T-cell (primary cell): ENCODE measurements at regions not wholly inside any gene's neighbourhood (a gene's known extent, or its start where the extent isn't known, plus 50 kb on each side); places are given as distances from the start of the nearest gene placed in this dataset.

ENCODE experiments used
- ATAC-seq, 4 experiments: fragments of 200-7000 bp in 3 of 4; fragments of 150-1000 bp in 1 of 4; cut with Tn5 transposase; replicated peaks in 1 of 4; 1 replicate in 3 of 4; 2 replicates in 1 of 4; pipeline ENCODE4 v1.10.0; 2021; ENCODE audit warnings: moderate library complexity in 3 of 4, mild to moderate bottlenecking in 2 of 4, moderate number of reproducible peaks in 1 of 4
- CTCF ChIA-PET, 2 donors: fragments of 300-600 bp; sonication (Branson Sonifier 250); formaldehyde crosslinking; loops; one replicate each; lab custom pipeline; 2022; ENCODE audit warnings: antibody characterized with exemption in 2 of 2; lab: Charles Lee
- POLR2A ChIA-PET, 2 donors: fragments of 300-600 bp; sonication (Branson Sonifier 250); formaldehyde crosslinking; loops; one replicate each; lab custom pipeline; 2022; ENCODE audit warnings: antibody characterized with exemption in 2 of 2; lab: Charles Lee
- DNase-seq, 35 experiments: peaks; one replicate each; pipeline versions ENCODE4 v3.0.0 to v3.0.0-alpha.2; 2013 to 2023
- H3K27ac ChIP-seq: one replicate; pipeline ENCODE4 v1.5.1; 2013; ENCODE audit warnings: low read length
- H3K27me3 ChIP-seq, 2 experiments: replicated peaks in 1 of 2; 1 replicate in 1 of 2; 2 replicates in 1 of 2; pipeline versions ENCODE4 v1.6.1 to v1.7.0; 2013; ENCODE audit warnings: low read length in 1 of 2, mixed read lengths in 1 of 2; ENCODE audit not compliant: control insufficient read depth in 2 of 2, insufficient read depth in 2 of 2; ENCODE audit errors: extremely low read depth in 1 of 2
- H3K36me3 ChIP-seq, 2 donors: 1 replicate in 1 of 2; 2 replicates in 1 of 2; pipeline versions ENCODE4 v1.6.1 to v1.7.0; 2013; ENCODE audit warnings: low read length in 1 of 2; ENCODE audit not compliant: control insufficient read depth in 2 of 2, insufficient read depth in 1 of 2; ENCODE audit errors: extremely low read depth in 1 of 2
- H3K4me1 ChIP-seq, 2 experiments: 1 replicate in 1 of 2; 2 replicates in 1 of 2; pipeline versions ENCODE4 v1.6.1 to v1.7.0; 2013; ENCODE audit warnings: low read length in 2 of 2, mixed read lengths in 1 of 2; ENCODE audit not compliant: insufficient read depth in 2 of 2, control insufficient read depth in 1 of 2; ENCODE audit errors: extremely low read depth in 1 of 2
- H3K4me3 ChIP-seq, 2 donors: 1 replicate in 1 of 2; 2 replicates in 1 of 2; pipeline versions ENCODE4 v1.5.1 to v1.7.0; 2013; ENCODE audit warnings: mild to moderate bottlenecking in 2 of 2, low read length in 1 of 2, moderate library complexity in 1 of 2; ENCODE audit not compliant: control insufficient read depth in 1 of 2; ENCODE audit errors: extremely low read depth in 1 of 2
- H3K9me3 ChIP-seq: 2 replicates; pipeline ENCODE4 v1.7.0; 2013
- H3K27ac Mint-ChIP-seq, 2 donors: one replicate each; pipeline ENCODE4 v1.8.0; 2020 to 2021; ENCODE audit warnings: mild to moderate bottlenecking in 2 of 2, mixed read lengths in 2 of 2
- H3K27me3 Mint-ChIP-seq, 2 donors: one replicate each; pipeline ENCODE4 v1.8.0; 2021 to 2022; ENCODE audit warnings: mixed read lengths in 2 of 2
- H3K36me3 Mint-ChIP-seq: one replicate; pipeline ENCODE4 v1.8.0; 2021; ENCODE audit warnings: mixed read lengths
- H3K4me1 Mint-ChIP-seq, 3 donors: one replicate each; pipeline ENCODE4 v1.8.0; 2020 to 2022; ENCODE audit warnings: mixed read lengths in 3 of 3, mild to moderate bottlenecking in 1 of 3
- H3K4me3 Mint-ChIP-seq, 3 donors: one replicate each; pipeline ENCODE4 v1.8.0; 2020 to 2022; ENCODE audit warnings: mild to moderate bottlenecking in 3 of 3, mixed read lengths in 3 of 3, moderate library complexity in 3 of 3
- H3K9me3 Mint-ChIP-seq, 3 donors: one replicate each; pipeline ENCODE4 v1.8.0; 2020 to 2022; ENCODE audit warnings: mixed read lengths in 3 of 3
- WGBS: methylation state at CpG from one replicate; pipeline ENCODE4 v1.1.5; 2013; ENCODE audit warnings: missing lambda C conversion rate; ENCODE audit not compliant: insufficient coverage; 5-methylcytosine and 5-hydroxymethylcytosine counted together

DNA sequence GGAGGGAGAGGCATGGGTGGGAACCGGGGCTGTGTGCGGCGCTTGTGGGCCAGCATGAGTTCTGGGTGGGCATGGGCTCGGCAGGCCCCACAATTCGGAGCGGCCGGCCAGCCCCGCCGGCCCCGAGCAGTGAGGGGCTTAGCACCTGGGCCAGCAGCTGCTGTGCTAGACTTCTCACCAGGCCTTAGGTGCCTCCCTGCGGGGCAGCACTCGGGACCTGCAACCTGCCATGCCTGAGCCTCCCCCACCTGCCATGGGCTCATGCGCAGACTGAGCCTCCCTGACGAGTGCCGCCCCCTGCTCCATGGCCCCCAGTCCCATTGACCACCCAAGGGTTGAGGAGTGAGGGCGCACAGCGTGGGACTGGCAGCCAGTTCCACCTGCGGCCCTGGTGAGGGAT lies 573.9 kb downstream of the TMA16 start:
- ChIA-PET POLR2A (no interaction called here), CTCF (no interaction called here)
- WGBS: 92% methylated on average over 14 of the region's 18 CpGs
- Mint-ChIP-seq H3K27ac (no peak overlapping the region), H3K27me3 (no peaks in the 10 kb centered on the region), H3K36me3 (no peaks in the 10 kb centered on the region), H3K9me3 (peaks cover 14 to 36% (median 26%) of the 10 kb centered on the region in 3 donors), H3K4me3 (no peak overlapping the region), H3K4me1 (no peaks in the 10 kb centered on the region)
- no peaks in the 10 kb centered on the region for H3K27me3 ChIP-seq
- ATAC-seq (no peak), DNase-seq (no peak)
- no peaks in the 10 kb centered on the region for H3K4me1 ChIP-seq
- no peaks in the 10 kb centered on the region for H3K36me3 ChIP-seq
- H3K4me3 ChIP-seq: no peak overlapping the region
- no peaks in the 10 kb centered on the region for H3K9me3 ChIP-seq
- H3K27ac ChIP-seq: no peak overlapping the region

DNA sequence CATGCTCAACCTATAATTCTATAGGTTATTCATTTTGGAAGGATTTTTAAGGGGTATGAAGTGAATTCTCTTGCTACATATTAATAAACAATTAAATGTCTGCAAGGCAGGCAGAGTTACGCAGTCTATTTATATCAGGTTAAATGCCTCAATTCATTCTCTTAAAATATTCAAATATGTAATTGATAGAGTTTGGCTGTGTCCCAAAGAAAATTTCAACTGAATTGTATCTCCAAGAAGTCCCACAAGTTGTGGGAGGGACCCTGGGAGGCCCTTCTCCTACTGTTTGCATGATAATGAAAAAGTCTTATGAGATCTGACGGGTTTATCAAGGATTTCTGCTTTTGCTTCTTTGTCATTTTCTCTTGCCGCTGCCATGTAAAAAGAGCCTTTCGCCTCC lies 576.1 kb downstream of the TMA16 start:
- H3K27ac Mint-ChIP-seq: no peak overlapping the region
- Histone ChIP-seq H3K27me3 (no peaks in the 10 kb centered on the region), H3K9me3 (no peaks in the 10 kb centered on the region), H3K36me3 (no peaks in the 10 kb centered on the region), H3K27ac (no peak overlapping the region), H3K4me1 (no peaks in the 10 kb centered on the region), H3K4me3 (no peak overlapping the region)
- POLR2A ChIA-PET: no interaction called here
- 89% methylated on average over 2 of the region's 4 CpGs for WGBS
- H3K27me3 Mint-ChIP-seq: no peaks in the 10 kb centered on the region
- H3K4me1 Mint-ChIP-seq: no peaks in the 10 kb centered on the region
- CTCF ChIA-PET: no interaction called here
- peaks cover 9 to 28% (median 14%) of the 10 kb centered on the region in 3 donors for H3K9me3 Mint-ChIP-seq
- H3K4me3 Mint-ChIP-seq: no peak overlapping the region
- ATAC-seq (no peak), DNase-seq (no peak)
- no peaks in the 10 kb centered on the region for H3K36me3 Mint-ChIP-seq

DNA sequence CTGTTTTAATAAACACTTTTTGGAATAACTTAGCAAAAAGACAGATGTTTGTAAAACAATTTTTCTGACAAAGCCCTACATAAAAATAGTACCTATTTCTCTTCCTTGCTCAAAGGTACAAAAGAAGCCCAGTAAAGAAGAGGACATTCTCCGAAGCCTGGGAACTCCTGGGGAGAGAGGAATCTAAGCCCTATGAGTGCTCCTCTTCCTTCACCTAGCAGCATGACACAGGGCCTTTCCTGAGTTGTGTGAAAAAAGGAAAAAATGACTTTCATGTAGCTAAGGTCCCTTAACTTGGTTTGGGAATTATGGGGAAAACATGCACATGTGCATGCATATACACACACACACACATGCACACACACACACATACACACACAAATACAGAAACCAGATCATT lies 586.9 kb downstream of the TMA16 start:
- Mint-ChIP-seq H3K27ac (no peak overlapping the region), H3K4me1 (no peaks in the 10 kb centered on the region), H3K27me3 (no peaks in the 10 kb centered on the region), H3K4me3 (no peak overlapping the region), H3K9me3 (peaks cover 0 to 4% (median 2%) of the 10 kb centered on the region in 3 donors), H3K36me3 (no peaks in the 10 kb centered on the region)
- Histone ChIP-seq H3K27ac (no peak overlapping the region), H3K9me3 (no peaks in the 10 kb centered on the region), H3K27me3 (no peaks in the 10 kb centered on the region), H3K4me1 (no peaks in the 10 kb centered on the region), H3K36me3 (no peaks in the 10 kb centered on the region), H3K4me3 (no peak overlapping the region)
- WGBS: no CpG with 5 or more reads among the region's 1 CpG
- ATAC-seq: no peak
- POLR2A ChIA-PET: no interaction called here
- CTCF ChIA-PET: no interaction called here
- no peak for DNase-seq

DNA sequence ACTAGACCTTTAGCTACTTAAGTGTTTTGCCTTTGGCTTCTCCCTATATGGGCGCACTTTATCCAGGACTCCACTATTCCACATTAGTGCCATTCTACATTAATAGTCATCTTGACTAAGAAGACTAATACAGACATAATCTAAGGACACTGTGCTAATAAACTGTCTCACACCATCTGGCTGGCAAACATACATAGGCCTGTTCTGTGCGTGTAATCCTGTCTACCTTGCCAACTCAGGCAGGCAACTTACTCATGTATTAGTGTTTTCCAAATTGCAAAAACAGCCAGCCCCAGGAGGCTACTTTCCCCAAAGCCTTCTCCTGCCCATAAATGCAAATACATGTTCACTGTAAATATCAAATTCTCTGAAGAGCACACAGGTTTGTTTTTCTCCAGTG lies 587.3 kb downstream of the TMA16 start:
- POLR2A ChIA-PET: no interaction called here
- Mint-ChIP-seq H3K4me3 (no peak overlapping the region), H3K27ac (no peak overlapping the region), H3K4me1 (no peaks in the 10 kb centered on the region), H3K27me3 (no peaks in the 10 kb centered on the region), H3K36me3 (no peaks in the 10 kb centered on the region), H3K9me3 (peaks cover 0 to 4% (median 2%) of the 10 kb centered on the region in 3 donors)
- WGBS: 95% methylated on average over 2 of the region's 2 CpGs
- CTCF ChIA-PET: no interaction called here
- ATAC-seq (no peak), DNase-seq (no peak)
- Histone ChIP-seq H3K9me3 (no peaks in the 10 kb centered on the region), H3K27me3 (no peaks in the 10 kb centered on the region), H3K36me3 (no peaks in the 10 kb centered on the region), H3K4me3 (no peak overlapping the region), H3K27ac (no peak overlapping the region), H3K4me1 (no peaks in the 10 kb centered on the region)

DNA sequence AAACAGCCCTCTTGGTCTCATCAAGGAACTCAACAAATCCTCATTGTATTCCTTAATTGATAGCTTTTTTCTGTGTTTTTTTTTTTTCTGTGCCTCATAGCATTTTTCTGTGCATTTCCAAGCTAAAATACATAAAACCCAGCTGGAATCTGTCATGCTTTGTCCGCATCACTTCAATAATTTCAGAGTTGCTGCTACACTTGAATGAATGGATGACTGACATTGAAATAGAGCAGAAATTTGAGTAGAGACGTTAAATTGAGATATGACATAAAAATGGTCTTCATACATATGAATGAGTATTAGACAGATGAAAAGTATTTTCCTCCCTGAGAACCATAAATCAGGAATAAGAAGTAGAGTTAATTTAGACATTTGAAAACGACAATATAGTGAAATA lies 593.2 kb downstream of the TMA16 start:
- Mint-ChIP-seq H3K27ac (no peak overlapping the region), H3K9me3 (no peaks in the 10 kb centered on the region), H3K27me3 (no peaks in the 10 kb centered on the region), H3K36me3 (no peaks in the 10 kb centered on the region), H3K4me3 (no peak overlapping the region), H3K4me1 (no peaks in the 10 kb centered on the region)
- H3K4me3 ChIP-seq: no peak overlapping the region
- ATAC-seq (no peak), DNase-seq (no peak)
- no CpG with 5 or more reads among the region's 3 CpGs for WGBS
- H3K4me1 ChIP-seq: no peaks in the 10 kb centered on the region
- POLR2A ChIA-PET: no interaction called here
- no peak overlapping the region for H3K27ac ChIP-seq
- no peaks in the 10 kb centered on the region for H3K27me3 ChIP-seq
- no peaks in the 10 kb centered on the region for H3K9me3 ChIP-seq
- H3K36me3 ChIP-seq: no peaks in the 10 kb centered on the region
- CTCF ChIA-PET: no interaction called here

DNA sequence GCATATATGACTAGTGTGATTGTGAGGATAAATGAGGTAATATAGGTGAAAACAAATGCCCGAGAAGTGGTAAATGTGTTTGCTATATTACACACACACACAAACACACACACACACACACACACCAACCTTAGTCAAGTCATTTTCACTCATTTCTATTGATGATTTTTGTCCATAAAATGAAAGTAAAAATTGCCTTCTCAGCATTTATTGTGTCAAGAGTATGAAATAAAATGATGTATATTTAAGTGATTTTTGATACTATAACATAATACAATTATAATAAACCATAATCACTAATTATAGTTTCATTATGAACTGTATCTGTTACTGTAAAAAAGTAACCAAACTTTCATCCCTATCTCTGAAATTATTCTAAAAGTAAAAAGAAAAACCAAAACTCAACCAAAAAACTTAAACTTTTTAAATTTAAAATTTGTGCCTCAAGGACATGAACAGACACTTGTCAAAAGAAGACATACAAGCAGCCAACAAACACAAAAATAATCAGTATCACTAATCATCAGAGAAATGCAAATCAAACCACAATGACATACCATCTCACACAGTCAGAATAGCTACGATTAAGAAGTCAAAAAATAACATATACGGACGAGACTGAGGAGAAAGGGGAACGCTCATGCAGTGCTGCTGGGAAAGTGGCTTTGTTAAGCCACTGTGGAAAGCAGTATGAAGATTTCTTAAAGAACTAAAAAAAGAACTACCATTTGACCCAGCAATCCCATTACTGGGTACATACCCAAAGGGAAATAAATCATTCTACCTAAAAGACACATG lies 601.0 kb downstream of the TMA16 start:
- Mint-ChIP-seq H3K4me1 (no peaks in the 10 kb centered on the region), H3K9me3 (peaks cover 0 to 2% (median 0%) of the 10 kb centered on the region in 3 donors), H3K27me3 (no peaks in the 10 kb centered on the region), H3K36me3 (no peaks in the 10 kb centered on the region), H3K4me3 (no peak overlapping the region), H3K27ac (no peak overlapping the region)
- ChIA-PET POLR2A (no interaction called here), CTCF (no interaction called here)
- no peak for ATAC-seq
- H3K27ac ChIP-seq: no peak overlapping the region
- H3K36me3 ChIP-seq: no peaks in the 10 kb centered on the region
- no peak overlapping the region for H3K4me3 ChIP-seq
- no peaks in the 10 kb centered on the region for H3K9me3 ChIP-seq
- DNase-seq: no peak
- no CpG with 5 or more reads among the region's 5 CpGs for WGBS
- H3K4me1 ChIP-seq: no peaks in the 10 kb centered on the region
- H3K27me3 ChIP-seq: no peaks in the 10 kb centered on the region
